22Rv1 (cell line): ENCODE measurements at regions not wholly inside any gene's neighbourhood (a gene's known extent, or its start where the extent isn't known, plus 50 kb on each side); places are given as distances from the start of the nearest gene placed in this dataset.

Experiments
- ZFX ChIP-seq: fragments of 450-650 bp; IDR thresholded peaks from 2 replicates; pipeline ENCODE4 v1.6.1; 2017; ENCODE audit warnings: antibody characterized with exemption, borderline replicate concordance
- TF ChIP-seq, protein P1 (sequence below): fragments of 450-650 bp; IDR thresholded peaks from 2 replicates; pipeline ENCODE4 v1.5.1; 2017; ENCODE audit warnings: mild to moderate bottlenecking

GRCh38 chr11:91641153-91641552 is 583.5 kb upstream of the FAT3 start:
- TF ChIP-seq, protein P1, sequence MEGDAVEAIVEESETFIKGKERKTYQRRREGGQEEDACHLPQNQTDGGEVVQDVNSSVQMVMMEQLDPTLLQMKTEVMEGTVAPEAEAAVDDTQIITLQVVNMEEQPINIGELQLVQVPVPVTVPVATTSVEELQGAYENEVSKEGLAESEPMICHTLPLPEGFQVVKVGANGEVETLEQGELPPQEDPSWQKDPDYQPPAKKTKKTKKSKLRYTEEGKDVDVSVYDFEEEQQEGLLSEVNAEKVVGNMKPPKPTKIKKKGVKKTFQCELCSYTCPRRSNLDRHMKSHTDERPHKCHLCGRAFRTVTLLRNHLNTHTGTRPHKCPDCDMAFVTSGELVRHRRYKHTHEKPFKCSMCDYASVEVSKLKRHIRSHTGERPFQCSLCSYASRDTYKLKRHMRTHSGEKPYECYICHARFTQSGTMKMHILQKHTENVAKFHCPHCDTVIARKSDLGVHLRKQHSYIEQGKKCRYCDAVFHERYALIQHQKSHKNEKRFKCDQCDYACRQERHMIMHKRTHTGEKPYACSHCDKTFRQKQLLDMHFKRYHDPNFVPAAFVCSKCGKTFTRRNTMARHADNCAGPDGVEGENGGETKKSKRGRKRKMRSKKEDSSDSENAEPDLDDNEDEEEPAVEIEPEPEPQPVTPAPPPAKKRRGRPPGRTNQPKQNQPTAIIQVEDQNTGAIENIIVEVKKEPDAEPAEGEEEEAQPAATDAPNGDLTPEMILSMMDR: no peak
- no peak for TF ChIP-seq ZFX
